GM19468 (cell line): ENCODE measurements at regions not wholly inside any gene's neighbourhood (a gene's known extent, or its start where the extent isn't known, plus 50 kb on each side); places are given as distances from the start of the nearest gene placed in this dataset.

Source experiments
- ATAC-seq: cut with Tn5 transposase; IDR thresholded peaks from one replicate; pipeline ENCODE4 v1.9.1; 2021; ENCODE audit warnings: mild to moderate bottlenecking, moderate library complexity, moderate number of reproducible peaks; ENCODE audit not compliant: unreplicated experiment; ENCODE audit errors: extremely low read depth

DNA sequence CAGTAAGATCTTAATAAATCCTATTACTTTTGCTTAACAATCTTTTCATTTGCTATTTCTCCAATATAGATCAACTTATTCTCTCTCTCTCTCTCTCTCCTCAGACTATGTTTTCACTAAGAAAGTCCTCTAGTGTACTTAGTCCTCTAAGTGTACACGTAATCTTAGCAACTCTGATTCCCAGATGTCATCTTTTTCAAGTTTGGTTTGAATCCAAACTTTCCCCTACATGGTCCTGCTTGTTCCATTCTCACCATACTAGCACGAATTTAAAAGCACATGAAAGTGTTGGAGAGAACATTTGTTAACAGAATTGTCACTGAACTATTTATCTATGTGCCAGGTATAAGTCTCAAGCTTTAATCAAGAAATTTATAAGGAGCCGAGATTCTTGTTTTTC is 202.9 kb downstream of the SPRY2 start:
- no peak for ATAC-seq

DNA sequence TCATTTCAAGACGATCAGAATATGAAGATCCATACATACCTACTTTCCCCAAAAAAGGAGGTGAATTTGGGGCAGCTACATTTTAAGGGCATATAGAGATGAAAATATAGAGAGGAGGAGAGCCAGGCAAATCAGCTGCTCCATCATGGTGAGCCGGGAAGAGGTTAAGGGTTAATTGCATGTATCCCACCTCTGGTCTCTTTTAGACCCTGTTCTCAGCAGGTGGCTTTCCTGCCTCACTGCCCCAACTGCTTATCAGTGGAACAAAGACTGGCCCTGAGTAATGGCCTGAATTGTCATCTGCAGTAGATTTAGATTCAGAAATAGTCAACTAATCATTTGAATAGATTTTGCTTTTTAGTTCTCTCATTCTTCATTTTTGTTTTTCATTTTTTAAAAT is 206.6 kb downstream of the SPRY2 start:
- no peak for ATAC-seq

DNA sequence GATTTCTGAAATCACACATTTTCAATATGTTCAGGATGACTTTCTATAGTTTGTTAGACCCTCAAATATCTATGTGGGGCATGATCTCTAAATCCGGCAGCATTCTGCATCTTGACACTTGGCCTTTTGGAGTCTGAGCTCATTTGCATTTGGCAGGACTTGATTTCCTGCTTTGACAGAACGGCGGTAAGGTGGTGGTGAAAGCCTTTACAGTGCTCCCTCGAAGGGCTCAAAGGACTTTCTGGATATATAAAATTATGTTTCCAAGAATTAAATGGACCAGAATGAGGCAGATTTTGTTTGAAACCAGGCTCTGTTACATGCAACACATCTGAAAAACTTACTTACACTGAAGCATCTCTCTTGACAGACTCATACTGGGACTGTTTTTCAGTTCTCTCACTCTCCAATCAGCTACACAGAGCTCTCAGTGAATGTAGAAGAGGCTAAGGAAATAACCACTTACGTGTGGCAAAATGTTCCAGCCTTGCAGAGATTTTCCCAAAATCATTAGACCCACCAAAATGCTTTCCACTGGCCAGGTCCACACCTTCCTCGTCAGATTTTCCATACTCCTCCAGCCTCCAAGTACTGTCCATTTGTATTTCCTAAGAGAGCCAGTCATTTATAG is 207.2 kb downstream of the SPRY2 start:
- ATAC-seq: no peak

DNA sequence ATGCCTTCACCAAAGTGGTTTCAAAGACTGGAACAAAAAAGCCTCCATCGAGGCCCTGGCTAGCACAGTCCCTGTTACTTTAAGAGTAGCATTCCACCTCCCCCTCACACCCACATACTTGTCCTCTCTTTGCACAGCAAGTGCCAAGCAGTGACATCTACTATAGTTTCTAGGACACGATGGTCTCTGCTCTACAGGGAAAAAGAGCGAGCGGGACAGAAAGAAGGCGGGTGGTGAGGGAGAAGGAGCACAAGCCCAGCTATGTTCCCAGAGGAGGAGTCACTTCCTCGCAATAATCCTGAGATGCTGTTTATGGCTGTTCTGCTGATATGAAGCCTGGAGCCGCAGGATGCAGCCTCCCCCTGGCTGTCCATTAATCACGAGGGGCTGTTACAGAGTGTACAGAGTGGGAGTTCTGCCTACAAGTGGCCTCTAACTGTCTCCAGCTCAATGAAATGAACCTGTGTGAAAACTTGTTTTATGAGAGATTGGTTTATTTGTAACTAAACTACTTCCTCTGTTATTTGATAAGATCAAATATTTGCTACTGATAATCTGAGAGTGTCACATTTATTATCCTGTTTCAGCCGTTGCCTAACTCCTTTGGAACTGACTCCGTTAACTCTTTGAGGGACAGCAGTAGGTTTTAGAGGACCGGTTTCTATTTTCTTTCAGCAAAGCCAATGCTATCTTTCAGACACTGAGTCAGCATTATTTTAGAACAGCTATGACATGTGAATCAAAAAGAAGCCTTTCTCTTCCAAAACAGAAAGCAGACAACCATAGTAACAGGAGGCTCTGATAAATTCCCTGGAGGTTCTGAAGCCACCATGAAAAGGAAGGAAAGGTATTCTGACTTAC is 208.0 kb downstream of the SPRY2 start:
- ATAC-seq: no peak

DNA sequence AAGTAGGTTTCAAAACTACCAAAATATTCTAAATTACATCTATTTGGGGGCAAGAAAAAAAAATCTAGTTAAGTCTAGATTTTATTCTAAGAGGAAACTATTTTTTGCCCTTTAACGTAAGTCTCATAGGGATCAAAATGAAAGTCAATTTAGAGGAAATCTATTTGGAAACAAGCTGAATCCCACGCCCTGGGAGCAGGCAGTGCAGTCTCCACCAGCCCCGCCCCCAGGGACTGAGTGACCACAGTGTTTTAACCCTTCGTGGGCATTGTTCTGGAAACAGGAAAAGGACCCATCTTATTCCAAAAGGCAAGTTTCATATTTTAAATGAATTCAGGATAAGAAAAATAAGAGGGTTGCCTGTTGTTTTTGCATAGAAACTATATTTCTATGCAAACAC is 209.7 kb downstream of the SPRY2 start:
- no peak for ATAC-seq

DNA sequence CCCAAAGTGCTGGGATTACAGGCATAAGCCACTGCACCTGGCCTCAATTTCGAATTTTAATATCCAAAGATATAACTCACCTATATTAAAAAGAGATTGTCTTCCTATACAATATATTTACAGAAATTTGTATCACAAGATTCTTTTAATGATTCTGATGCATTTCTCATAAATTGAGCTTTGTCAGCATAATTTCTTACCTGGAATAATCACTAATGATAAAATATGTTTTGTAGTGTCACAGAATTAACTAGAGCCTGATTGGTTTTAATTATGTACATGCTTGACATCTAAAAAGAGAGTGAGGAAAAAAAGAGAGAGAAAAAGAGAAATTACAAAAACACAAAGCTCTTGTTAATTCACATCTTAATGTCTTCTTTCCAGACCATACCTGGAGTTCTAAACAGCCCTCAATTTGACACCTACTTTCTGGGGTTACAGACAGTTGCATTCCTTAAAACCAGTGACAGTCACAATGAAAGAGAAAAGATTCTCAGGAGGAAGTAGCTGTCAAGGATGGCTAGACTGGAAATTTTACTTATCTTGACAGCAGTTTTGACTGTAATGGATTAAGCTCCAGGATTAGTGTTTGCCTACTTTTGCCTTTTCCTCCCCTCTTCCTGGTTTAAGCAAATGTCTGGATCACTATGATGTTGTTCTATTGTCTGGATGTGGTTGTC is 214.4 kb downstream of the SPRY2 start:
- no peak for ATAC-seq

DNA sequence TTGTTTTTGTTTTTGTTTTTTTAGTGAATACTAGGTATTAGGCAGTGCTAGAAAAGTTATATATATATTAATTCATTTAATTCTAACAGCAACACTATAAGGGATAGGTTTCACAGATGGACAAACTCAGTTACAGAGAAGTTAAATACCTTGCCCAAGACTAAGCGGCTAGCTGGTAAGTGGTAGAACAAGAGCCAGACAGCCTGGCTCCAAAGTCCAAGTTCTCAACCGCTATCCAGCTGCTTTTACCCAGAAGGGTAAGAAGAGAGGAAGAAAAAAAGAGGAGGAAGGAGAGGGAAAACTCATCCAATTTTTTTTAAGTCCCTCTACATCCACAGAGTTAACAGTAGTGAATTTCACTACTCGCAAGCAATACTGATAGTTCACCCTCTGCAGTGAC is 217.0 kb downstream of the SPRY2 start:
- ATAC-seq: no peak

DNA sequence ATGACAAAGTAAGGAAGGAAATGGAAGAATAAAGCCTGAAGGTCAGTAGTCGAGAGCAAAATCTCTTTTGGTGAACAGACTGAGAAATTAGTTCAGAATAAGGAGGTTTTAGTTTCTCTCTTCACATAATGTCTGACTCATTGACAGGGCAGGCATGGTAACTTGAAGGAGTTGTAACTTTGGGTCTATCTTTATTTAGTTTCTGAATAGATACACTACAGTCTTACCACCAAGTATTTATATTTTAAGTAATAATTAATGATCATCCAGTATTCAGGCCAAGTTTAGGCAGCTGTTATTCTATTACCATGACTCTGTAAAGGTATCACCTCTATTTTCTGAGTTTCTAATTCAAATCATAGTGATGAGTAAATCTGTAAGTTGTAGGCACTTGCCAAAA is 219.9 kb downstream of the SPRY2 start:
- no peak for ATAC-seq

DNA sequence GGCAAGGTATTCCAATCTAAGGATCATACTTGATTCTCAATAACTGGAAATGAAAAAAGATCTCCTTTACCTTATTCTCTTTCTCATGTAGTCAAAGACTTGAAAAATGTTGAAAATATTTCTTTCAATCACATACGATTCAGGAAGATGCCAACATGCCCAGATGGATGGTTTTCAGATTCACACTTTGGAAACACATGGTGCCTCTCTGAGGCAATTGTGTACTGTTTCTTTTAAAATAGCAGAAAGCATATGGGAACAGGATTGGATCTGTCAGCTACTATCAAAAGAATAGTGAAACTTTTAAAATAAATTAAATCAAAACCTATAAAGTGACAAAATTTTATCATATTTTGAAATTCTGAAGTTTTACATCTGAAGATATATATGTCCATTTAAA is 222.4 kb downstream of the SPRY2 start:
- ATAC-seq: no peak

DNA sequence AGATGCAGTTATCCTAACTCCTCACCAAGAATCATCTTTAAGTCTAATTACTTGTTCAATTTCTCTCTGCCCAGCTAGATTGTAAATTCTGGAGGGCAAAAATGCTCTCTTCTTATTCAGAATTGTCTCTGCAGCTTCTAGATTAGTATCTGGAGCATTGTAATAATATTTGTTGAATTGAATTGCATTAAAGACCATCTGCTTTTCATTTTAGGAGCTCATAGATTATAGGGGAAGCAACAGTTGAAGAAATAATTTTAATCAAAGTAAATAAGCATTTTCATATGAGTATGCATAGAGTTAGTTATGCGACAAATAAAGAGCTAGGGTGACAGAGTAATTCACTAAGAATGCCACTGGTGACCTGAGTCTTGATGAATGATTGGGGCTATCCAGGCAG is 222.8 kb downstream of the SPRY2 start:
- ATAC-seq: no peak

DNA sequence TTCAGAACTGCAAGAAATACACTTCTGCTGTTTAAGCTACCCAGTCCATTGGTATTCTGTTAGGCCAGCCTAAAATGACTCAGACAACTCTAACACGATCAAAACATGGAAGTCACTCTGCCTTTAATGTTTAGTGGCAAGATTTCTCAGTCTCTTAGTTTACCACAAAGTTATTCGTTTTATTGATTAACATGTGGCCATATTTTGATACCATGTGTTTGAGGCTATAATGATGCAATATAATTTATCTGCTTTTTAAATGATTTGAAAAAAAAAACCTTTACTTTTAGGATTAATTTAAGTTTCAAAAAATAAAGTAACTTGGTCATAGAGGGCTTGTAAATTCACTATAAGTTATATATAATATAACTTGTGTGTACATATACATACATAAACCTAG is 223.4 kb downstream of the SPRY2 start:
- no peak for ATAC-seq

DNA sequence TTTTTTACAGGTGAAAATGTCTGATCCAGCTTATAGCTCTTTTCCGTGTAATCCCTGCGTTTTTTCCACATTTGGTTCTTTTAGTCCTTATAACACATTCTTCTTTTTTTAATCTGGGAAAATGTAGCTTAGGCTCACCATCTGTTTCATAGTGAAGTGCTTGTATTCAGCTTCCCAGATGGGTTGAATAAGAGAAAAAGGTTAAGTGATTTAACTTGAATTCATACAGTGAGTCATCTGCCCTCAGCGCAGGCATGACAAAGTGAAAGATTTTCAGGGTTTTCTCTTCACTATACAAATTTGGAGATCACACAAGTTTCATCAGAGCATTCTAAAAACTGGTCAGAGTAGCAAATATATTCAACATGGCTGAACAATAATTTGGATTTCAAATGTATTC is 224.8 kb downstream of the SPRY2 start:
- ATAC-seq: no peak

DNA sequence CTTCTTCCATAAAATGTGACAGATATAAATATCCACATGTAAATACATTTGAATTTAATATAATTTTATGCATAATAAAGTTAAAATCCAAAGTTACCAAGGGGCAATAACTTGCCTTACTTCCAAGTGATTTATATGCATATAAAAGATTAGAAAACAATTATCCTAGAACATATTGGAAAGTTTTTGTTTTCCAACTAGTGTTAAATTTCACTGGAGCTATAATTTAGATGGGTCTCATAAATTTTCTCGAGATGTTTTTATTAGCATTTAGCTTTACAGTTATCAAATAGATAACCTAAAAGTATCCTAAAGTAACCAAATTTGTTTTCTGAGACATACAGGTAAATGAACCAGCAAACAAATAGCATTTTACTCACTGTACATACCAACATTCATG is 225.3 kb downstream of the SPRY2 start:
- no peak for ATAC-seq

DNA sequence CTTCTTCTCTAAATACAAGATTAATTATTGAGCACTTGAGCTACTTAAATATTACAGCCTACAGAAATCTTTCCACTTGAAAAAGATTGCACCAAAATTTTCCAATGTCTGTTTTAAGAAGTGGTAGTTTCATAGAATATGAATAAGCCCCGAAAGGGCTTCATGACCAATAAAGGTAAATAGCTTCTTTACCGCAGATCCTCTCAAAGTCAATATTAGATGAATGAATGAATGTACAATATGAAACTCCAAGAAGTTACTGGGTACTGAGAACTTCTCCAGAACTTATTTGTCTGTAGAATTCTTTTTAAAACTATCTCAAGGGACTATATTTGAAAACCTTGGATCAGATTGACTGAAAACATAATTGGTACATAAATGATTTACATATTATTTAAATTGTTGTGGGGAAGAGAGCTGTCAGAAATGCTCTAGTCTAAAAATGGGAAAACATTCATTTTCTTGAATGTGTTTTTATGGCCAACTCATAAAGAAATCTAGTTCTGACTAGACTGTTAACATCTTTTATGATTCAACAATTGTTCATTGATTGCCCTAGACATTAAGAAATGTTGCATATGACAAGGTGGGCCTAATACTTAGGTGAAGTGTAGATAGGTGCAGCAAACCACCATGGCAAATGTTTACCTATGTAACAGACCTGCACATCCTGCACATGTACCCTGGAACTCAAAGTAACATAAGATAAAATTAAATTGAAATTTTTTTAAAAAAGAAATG is 227.0 kb downstream of the SPRY2 start:
- no peak for ATAC-seq

DNA sequence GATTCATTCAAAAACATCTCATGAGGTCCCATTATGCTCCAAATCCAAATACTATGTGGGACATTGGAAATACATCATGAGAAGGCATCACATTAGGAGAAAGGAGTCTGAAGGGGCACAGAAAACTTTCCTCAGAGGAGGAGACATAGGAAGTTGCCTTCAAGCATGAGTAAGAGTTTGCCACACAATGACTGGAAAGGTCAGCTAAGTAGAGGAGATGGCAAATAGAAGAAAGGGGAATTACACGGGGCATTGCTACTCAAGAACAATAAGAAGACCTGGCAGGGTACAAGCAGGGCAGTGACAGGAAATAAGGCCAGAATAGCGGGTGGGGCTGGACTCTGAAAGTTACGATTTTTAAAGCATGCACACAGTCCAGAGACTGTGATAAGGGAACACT is 231.6 kb downstream of the SPRY2 start:
- no peak for ATAC-seq

DNA sequence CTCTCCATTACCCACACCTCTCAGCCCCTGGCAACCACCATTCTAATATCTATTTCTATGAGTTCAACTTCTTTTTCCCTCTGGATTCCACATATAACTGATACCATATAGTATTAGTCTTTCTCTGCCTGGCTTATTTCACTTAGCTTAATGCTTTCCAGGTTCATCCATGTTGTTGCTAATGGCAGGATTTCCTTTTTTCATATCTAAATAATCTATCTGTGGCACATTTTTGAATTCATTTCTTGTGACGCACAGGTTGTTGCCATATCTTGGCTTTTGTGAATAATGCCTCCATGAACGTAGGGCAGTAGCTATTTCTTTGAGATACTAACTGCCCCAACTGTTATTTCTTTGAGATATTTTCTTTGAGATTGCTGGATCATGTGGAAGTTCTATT is 235.6 kb downstream of the SPRY2 start:
- ATAC-seq: no peak

DNA sequence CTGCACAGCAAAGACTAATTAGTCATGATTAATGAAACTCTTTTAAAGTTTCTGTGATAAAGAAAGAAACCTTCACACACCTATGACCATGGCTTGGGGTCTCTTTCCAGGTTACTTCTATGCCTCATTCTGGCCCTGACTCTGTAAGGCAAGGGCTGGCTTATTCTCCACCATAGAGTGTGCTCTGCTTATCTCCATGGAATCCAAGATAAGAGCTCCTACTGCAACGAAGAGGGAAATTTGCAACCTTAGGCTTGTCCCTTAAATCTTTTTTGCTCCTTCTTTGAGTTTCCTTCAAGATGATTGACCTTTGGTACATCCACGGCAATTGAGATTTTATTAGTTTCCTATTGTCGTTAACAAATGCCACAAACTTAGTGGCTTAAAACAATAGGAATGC is 239.9 kb downstream of the SPRY2 start:
- no peak for ATAC-seq

DNA sequence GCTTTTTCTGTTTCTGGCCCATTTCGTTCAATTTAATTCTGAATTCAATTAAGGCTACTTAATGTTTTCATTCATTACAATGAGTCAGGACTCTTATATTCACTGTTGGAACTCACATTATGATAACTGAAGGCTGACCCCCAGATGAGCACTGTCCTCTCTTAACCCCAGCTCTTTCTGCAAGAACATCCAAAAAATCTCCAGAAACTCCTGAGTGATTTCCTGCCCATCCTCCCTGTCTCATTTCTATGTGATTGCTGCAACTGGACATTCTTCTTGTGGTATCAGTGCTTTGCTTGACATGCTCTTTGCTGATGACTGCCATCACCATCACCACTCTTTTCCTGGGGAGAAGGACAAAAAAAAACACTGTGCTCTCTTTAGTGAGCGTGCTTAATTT is 240.3 kb downstream of the SPRY2 start:
- ATAC-seq: no peak

DNA sequence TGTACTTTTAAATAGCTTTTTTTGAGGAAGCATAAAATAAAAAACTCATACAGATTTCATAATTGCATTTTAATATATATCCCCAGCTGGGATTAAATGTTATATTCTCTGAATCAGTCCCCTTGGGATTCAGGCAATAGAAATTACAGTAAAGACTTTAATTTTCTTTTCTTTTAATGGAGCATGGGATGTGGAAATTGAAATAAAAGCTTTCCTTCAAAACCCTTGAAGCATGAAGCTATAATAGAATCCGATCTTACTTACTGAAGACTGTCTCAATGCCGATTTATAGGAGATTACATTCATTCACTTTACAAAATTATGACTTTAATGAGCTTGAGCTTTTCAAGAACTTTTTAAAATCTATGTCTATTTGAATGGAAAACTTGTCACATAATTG is 243.4 kb downstream of the SPRY2 start:
- no peak for ATAC-seq

DNA sequence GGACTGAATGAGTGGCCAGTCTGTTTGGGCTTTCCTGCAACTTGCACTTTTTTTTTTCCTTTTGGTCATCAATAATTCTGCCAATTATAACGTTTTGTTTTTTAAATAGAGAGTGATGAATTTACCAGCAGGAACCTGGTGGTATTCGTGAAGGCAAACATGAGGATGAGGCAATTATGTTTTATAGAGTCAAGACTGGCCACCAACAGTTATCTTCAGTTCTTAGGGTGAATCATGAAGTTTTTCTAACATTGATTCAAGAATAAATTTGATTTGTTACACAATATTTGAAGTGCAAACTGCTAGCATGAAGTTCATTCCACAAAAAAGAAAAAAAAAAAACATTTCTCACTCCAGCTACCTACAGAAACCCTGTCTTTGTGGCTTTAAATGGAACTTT is 244.5 kb downstream of the SPRY2 start:
- no peak for ATAC-seq

DNA sequence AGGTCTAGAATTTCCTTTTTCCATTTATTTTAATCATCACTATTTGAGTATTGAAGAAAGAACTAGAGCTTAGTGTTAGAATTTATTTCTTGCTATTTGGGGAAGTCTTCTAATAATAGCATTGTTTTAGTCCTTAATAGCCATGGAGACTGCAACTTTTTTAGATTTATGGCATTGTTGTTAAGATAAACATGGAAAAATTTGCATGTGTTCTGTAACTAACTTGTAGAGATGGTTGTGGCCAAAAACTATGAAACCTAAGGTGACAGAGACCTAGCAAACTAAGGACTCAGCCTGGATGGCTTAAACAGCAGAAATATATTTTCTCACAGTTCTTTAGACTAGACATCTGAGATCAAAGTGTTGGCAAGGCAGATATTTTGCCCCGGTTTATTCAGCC is 246.4 kb downstream of the SPRY2 start:
- ATAC-seq: no peak
